ENCODE measurements at regions not wholly inside any gene's neighbourhood (a gene's known extent, or its start where the extent isn't known, plus 50 kb on each side); places are given as distances from the start of the nearest gene placed in this dataset.
A peak's percentile ranks its signal among the peaks of the same experiment; 100 is the strongest.

GRCh38 chr2:21617885-21618434 is 494.2 kb downstream of the TDRD15 start:
- TF ChIP-seq EP300 (IDR thresholded peaks at IDR 0.05) (no peak), CTCF (IDR thresholded peaks at IDR 0.05) (no peak), POLR2AphosphoS5 (IDR thresholded peaks at IDR 0.05) (no peak), POLR2A (IDR thresholded peaks at IDR 0.05) (no peak)
- no peaks in the 10 kb centered on the region for H3K36me3 ChIP-seq
- H3K27ac ChIP-seq, result no peak overlapping the region
- no peaks in the 10 kb centered on the region for H3K9me3 ChIP-seq
- 69 to 80% (median 73%) methylated on average over 4 to 5 of the region's 5 CpGs for WGBS, 5 donors
- intact Hi-C loops (cut with DNase I; ENCODE audit: low total_unique reads), result no loop called here
- no peak overlapping the region for H3K4me3 ChIP-seq
- no peaks in the 10 kb centered on the region for H3K4me1 ChIP-seq
- DNase-seq, result no peak
- H3K27me3 ChIP-seq, result no peaks in the 10 kb centered on the region

GRCh38 chr2:21620771-21621170 is 497.0 kb downstream of the TDRD15 start:
- TF ChIP-seq CTCF (IDR thresholded peaks at IDR 0.05) (no peak), POLR2AphosphoS5 (IDR thresholded peaks at IDR 0.05) (no peak), POLR2A (IDR thresholded peaks at IDR 0.05) (no peak), EP300 (IDR thresholded peaks at IDR 0.05) (no peak)
- Histone ChIP-seq H3K36me3 (no peaks in the 10 kb centered on the region), H3K27ac (no peak overlapping the region), H3K4me1 (no peaks in the 10 kb centered on the region), H3K27me3 (no peaks in the 10 kb centered on the region), H3K9me3 (no peaks in the 10 kb centered on the region), H3K4me3 (no peak overlapping the region)
- intact Hi-C loops (cut with DNase I; ENCODE audit: low total_unique reads), result no loop called here
- WGBS, 5 donors, result 73 to 80% (median 77%) methylated on average over 5 of the region's 5 CpGs
- no peak for DNase-seq

- DNase-seq, result peak in 1 of 2 donors; percentile 26
- H3K27ac ChIP-seq, result no peak overlapping the region
- no peaks in the 10 kb centered on the region for H3K9me3 ChIP-seq
- TF ChIP-seq POLR2A (IDR thresholded peaks at IDR 0.05) (no peak), CTCF (IDR thresholded peaks at IDR 0.05) (no peak), EP300 (IDR thresholded peaks at IDR 0.05) (no peak), POLR2AphosphoS5 (IDR thresholded peaks at IDR 0.05) (no peak)
- no peak overlapping the region for H3K4me3 ChIP-seq
- no peaks in the 10 kb centered on the region for H3K36me3 ChIP-seq
- H3K4me1 ChIP-seq, result no peaks in the 10 kb centered on the region
- H3K27me3 ChIP-seq, result no peaks in the 10 kb centered on the region
- intact Hi-C loops (cut with DNase I; ENCODE audit: low total_unique reads), result no loop called here
These were observed 504.2 kb downstream of the TDRD15 start for GRCh38 chr2:21627938-21628337.

- WGBS, 5 donors, result 74 to 85% (median 83%) methylated on average over 5 of the region's 5 CpGs
- no peak overlapping the region for H3K27ac ChIP-seq
- no peak overlapping the region for H3K4me3 ChIP-seq
- intact Hi-C loops (cut with DNase I; ENCODE audit: low total_unique reads), result no loop called here
- no peaks in the 10 kb centered on the region for H3K9me3 ChIP-seq
- TF ChIP-seq POLR2A (IDR thresholded peaks at IDR 0.05), result no peak
- TF ChIP-seq EP300 (IDR thresholded peaks at IDR 0.05), result no peak
- TF ChIP-seq CTCF (IDR thresholded peaks at IDR 0.05), result no peak
- TF ChIP-seq POLR2AphosphoS5 (IDR thresholded peaks at IDR 0.05), result no peak
- no peaks in the 10 kb centered on the region for H3K27me3 ChIP-seq
- DNase-seq, result no peak
- H3K4me1 ChIP-seq, result no peaks in the 10 kb centered on the region
- no peaks in the 10 kb centered on the region for H3K36me3 ChIP-seq
These were observed 509.2 kb downstream of the TDRD15 start for GRCh38 chr2:21633015-21633414.
